ENCODE measurements at regions not wholly inside any gene's neighbourhood (a gene's known extent, or its start where the extent isn't known, plus 50 kb on each side); places are given as distances from the start of the nearest gene placed in this dataset.
"Not testable (repeated sequence)": the region's sequence is repeated elsewhere in the genome, so short reads cannot be mapped to it uniquely, and the experiment has no call there.

DNA sequence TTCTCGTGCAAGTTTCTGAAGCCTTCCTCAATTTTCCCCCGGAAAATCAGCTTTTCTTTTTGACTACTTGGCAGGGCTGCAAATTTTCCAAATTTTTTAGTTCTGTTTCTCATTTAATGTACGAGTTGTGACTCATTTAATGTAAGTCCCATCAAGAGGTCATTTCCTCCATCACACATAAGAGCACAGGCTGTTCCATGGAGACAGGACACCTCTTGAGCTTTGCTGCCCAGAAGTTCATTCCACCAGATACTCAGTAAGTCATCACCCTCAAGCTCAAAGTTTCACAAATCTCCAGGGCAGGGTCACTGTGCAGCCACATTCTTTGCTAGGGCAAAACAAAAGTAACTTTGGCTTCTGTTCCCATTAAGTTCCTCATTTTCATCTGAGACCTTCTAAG, 101.5 kb upstream of the TEKT4 start:
- TF ChIP-seq, protein P1, sequence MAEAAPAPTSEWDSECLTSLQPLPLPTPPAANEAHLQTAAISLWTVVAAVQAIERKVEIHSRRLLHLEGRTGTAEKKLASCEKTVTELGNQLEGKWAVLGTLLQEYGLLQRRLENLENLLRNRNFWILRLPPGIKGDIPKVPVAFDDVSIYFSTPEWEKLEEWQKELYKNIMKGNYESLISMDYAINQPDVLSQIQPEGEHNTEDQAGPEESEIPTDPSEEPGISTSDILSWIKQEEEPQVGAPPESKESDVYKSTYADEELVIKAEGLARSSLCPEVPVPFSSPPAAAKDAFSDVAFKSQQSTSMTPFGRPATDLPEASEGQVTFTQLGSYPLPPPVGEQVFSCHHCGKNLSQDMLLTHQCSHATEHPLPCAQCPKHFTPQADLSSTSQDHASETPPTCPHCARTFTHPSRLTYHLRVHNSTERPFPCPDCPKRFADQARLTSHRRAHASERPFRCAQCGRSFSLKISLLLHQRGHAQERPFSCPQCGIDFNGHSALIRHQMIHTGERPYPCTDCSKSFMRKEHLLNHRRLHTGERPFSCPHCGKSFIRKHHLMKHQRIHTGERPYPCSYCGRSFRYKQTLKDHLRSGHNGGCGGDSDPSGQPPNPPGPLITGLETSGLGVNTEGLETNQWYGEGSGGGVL (tag by site-specific recombination; IDR thresholded peaks at IDR 0.05) = no peak
- TF ChIP-seq ZNF239 (tag by site-specific recombination; IDR thresholded peaks at IDR 0.05) (no peak), ZNF426 (tag by site-specific recombination; IDR thresholded peaks at IDR 0.05) (no peak), SETDB1 (IDR thresholded peaks at IDR 0.05; ENCODE audit: insufficient read length, low read length) (no peak)
- TF ChIP-seq, protein P2, sequence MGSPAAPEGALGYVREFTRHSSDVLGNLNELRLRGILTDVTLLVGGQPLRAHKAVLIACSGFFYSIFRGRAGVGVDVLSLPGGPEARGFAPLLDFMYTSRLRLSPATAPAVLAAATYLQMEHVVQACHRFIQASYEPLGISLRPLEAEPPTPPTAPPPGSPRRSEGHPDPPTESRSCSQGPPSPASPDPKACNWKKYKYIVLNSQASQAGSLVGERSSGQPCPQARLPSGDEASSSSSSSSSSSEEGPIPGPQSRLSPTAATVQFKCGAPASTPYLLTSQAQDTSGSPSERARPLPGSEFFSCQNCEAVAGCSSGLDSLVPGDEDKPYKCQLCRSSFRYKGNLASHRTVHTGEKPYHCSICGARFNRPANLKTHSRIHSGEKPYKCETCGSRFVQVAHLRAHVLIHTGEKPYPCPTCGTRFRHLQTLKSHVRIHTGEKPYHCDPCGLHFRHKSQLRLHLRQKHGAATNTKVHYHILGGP (tag by site-specific recombination; IDR thresholded peaks at IDR 0.05) = no peak
- Histone ChIP-seq H3K9me3 (ENCODE audit: control insufficient read depth, insufficient read depth, low read depth, low read length) (no peaks in the 10 kb centered on the region), H3K27ac (ENCODE audit: extremely low read depth, low read depth, low read length) (no peak overlapping the region), H3K36me3 (ENCODE audit: control insufficient read depth in 2 of 2, insufficient read depth in 1 of 2, low read length in 2 of 2) (no peaks in the 10 kb centered on the region), H3K4me1 (ENCODE audit: control insufficient read depth, insufficient read depth, low read length) (no peaks in the 10 kb centered on the region), H3K4me3 (ENCODE audit: low read depth, low read length) (no peak overlapping the region)
- ChIA-PET CTCF (no interaction called here), POLR2A (no interaction called here)

DNA sequence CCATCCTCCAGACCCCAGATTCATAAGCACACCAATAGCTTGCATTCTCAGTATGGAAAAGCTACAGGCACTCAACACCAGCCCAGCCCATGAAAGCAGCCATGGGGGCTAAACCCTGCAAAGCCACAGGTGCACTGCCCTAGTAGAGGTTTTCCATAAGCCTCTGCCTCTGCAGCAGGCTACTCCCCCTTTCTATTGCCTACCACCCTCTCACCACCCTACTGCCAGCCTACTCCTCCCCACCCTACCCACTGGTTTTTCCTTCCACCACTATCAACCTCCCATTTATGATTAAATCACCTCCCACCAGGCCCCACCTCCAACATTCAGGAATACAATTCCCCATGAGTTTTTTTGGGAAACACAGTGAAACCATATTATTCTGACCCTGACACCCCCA, 96.4 kb upstream of the TEKT4 start:
- CTCF ChIA-PET = no interaction called here
- no peaks in the 10 kb centered on the region for H3K4me1 ChIP-seq (ENCODE audit: control insufficient read depth, insufficient read depth, low read length)
- no peak overlapping the region for H3K27ac ChIP-seq (ENCODE audit: extremely low read depth, low read depth, low read length)
- no peaks in the 10 kb centered on the region for H3K36me3 ChIP-seq (ENCODE audit: control insufficient read depth in 2 of 2, insufficient read depth in 1 of 2, low read length in 2 of 2)
- TF ChIP-seq ZFHX2 (tag by site-specific recombination; conservative IDR thresholded peaks at IDR 0.05) (peak; percentile 48), SCRT1 (tag by site-specific recombination; IDR thresholded peaks at IDR 0.05; ENCODE audit: borderline replicate concordance) (no peak), EGR2 (tag by site-specific recombination; IDR thresholded peaks at IDR 0.05; ENCODE audit: low read depth) (peak; percentile 84)
- no peaks in the 10 kb centered on the region for H3K9me3 ChIP-seq (ENCODE audit: control insufficient read depth, insufficient read depth, low read depth, low read length)
- H3K4me3 ChIP-seq (ENCODE audit: low read depth, low read length) = no peak overlapping the region
- POLR2A ChIA-PET = no interaction called here

DNA sequence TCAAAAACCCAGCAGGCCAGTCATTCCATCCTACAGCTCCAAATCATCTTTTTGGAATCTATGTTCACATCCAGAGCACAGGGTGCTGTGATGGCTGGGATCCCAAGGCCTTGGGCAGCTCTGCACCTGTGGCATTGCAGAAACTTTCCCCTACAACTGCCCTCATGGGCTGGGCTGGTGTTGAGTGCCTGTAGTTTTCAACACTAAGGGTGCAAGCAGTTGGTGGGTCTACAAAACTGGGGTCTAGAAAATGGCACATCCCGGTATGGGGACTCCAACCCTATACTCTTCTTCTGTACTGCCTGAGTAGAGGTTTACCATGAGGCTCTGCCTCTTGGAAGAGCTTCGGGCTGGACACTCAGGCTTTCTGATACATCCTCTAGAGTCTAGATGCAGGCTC, 95.2 kb upstream of the TEKT4 start:
- ChIA-PET POLR2A (no interaction called here), CTCF (no interaction called here)
- H3K4me1 ChIP-seq (ENCODE audit: control insufficient read depth, insufficient read depth, low read length) = no peaks in the 10 kb centered on the region
- no peaks in the 10 kb centered on the region for H3K36me3 ChIP-seq (ENCODE audit: control insufficient read depth in 2 of 2, insufficient read depth in 1 of 2, low read length in 2 of 2)
- H3K9me3 ChIP-seq (ENCODE audit: control insufficient read depth, insufficient read depth, low read depth, low read length) = no peaks in the 10 kb centered on the region
- no peak overlapping the region for H3K4me3 ChIP-seq (ENCODE audit: low read depth, low read length)
- TF ChIP-seq, protein P3, sequence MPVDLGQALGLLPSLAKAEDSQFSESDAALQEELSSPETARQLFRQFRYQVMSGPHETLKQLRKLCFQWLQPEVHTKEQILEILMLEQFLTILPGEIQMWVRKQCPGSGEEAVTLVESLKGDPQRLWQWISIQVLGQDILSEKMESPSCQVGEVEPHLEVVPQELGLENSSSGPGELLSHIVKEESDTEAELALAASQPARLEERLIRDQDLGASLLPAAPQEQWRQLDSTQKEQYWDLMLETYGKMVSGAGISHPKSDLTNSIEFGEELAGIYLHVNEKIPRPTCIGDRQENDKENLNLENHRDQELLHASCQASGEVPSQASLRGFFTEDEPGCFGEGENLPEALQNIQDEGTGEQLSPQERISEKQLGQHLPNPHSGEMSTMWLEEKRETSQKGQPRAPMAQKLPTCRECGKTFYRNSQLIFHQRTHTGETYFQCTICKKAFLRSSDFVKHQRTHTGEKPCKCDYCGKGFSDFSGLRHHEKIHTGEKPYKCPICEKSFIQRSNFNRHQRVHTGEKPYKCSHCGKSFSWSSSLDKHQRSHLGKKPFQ (tag by site-specific recombination; IDR thresholded peaks at IDR 0.05) = no peak
- TF ChIP-seq ZNF530 (tag by site-specific recombination; IDR thresholded peaks at IDR 0.05; ENCODE audit: low read depth) (no peak), ZNF274 (IDR thresholded peaks at IDR 0.05; ENCODE audit: low read length) (no peak), ZNF274 (tag by site-specific recombination; IDR thresholded peaks at IDR 0.05; ENCODE audit: borderline replicate concordance) (no peak), PRDM1 (tag by site-specific recombination; IDR thresholded peaks at IDR 0.05) (no peak)
- no peak overlapping the region for H3K27ac ChIP-seq (ENCODE audit: extremely low read depth, low read depth, low read length)

DNA sequence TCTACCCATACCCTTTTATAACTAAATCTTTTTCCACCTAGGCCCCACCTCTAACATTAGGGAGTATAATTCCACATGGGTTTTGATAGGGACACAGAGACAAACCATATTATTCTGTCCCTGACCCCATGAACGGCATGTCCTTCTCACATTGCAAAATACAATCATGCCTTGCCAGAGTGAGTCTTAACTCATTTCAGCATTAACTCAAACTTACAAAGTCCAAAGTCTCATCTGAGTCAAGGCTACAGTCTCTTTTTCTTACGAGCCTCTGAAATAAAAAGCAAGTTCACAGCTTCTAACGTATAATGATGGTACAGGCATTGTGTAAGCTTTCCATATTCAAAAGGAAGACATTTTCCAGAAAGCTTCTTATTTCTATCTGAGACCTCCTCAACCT, 86.1 kb upstream of the TEKT4 start:
- H3K36me3 ChIP-seq (ENCODE audit: control insufficient read depth in 2 of 2, insufficient read depth in 1 of 2, low read length in 2 of 2) = peaks cover 0 to 14% of the 10 kb centered on the region in 2 experiments; a peak in 1 of 3 replicates
- H3K4me1 ChIP-seq (ENCODE audit: control insufficient read depth, insufficient read depth, low read length); H3K4me3 ChIP-seq (ENCODE audit: low read depth, low read length); POLR2A ChIA-PET; CTCF ChIA-PET; H3K9me3 ChIP-seq (ENCODE audit: control insufficient read depth, insufficient read depth, low read depth, low read length); H3K27ac ChIP-seq (ENCODE audit: extremely low read depth, low read depth, low read length): not testable (repeated sequence)

DNA sequence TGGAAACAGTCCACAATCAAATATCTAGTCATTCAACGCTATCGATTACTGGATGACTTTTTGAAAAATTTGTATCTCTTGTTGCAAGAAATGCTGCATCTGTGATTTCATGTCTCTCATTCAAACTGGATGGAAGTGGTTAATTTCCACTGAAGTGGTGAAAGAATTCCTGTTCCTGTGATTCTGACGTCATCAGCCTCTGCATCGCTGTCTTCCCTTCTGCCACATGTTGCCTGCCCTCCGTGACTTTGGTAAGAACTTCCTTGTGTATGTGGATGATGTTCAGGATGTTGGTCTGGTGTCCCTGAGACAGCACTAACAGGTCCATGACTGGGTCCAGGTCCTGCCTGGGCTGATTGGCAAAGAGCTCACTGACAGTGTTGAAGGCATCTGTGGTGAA, 84.8 kb upstream of the TEKT4 start:
- H3K27ac ChIP-seq (ENCODE audit: extremely low read depth, low read depth, low read length); H3K4me1 ChIP-seq (ENCODE audit: control insufficient read depth, insufficient read depth, low read length); H3K4me3 ChIP-seq (ENCODE audit: low read depth, low read length); POLR2A ChIA-PET; CTCF ChIA-PET; H3K9me3 ChIP-seq (ENCODE audit: control insufficient read depth, insufficient read depth, low read depth, low read length): not testable (repeated sequence)
- peaks cover 0 to 14% of the 10 kb centered on the region in 2 experiments; a peak in 1 of 3 replicates for H3K36me3 ChIP-seq (ENCODE audit: control insufficient read depth in 2 of 2, insufficient read depth in 1 of 2, low read length in 2 of 2)

DNA sequence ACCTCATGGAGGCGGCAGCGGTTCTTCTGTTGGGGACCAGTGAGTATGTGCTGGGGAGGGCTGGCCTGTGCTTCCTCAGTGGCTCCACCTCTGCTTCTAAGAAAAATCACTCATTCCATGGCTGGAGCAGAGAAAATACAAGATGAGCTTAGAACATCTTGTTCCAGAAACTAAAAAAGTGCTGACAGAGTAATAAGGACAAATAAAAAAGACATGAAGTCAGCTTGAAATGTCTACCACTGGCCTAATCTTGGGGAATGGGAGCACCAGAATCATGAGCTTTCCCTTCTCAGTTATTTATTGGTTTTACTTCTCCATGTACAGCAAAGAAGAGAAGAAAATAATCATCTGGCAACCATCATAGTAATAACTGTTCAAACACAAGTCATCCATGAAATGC, 81.1 kb upstream of the TEKT4 start:
- POLR2A ChIA-PET; H3K4me1 ChIP-seq (ENCODE audit: control insufficient read depth, insufficient read depth, low read length); H3K4me3 ChIP-seq (ENCODE audit: low read depth, low read length); H3K9me3 ChIP-seq (ENCODE audit: control insufficient read depth, insufficient read depth, low read depth, low read length); H3K27ac ChIP-seq (ENCODE audit: extremely low read depth, low read depth, low read length); CTCF ChIA-PET: not testable (repeated sequence)
- H3K36me3 ChIP-seq (ENCODE audit: control insufficient read depth in 2 of 2, insufficient read depth in 1 of 2, low read length in 2 of 2) = peaks cover 0 to 22% of the 10 kb centered on the region in 2 experiments; a peak in 1 of 3 replicates

Measured in HEK293 (cell line).